HCT116 (cell line): ENCODE measurements at regions not wholly inside any gene's neighbourhood (a gene's known extent, or its start where the extent isn't known, plus 50 kb on each side); places are given as distances from the start of the nearest gene placed in this dataset.

Experiments
- ATAC-seq: fragments of 200-7000 bp; cut with Tn5 transposase; 2 replicates; pipeline ENCODE4 v1.9.1; 2020; ENCODE audit warnings: mild to moderate bottlenecking, moderate library complexity
- BruUV-seq: library from RNA; stranded (reverse); fragments of 400-500 nt; replicated peaks from 2 replicates; lab custom pipeline; 2021; lab: Mats Ljungman, UMichigan
- CTCF ChIA-PET: fragments of 300-600 bp; sonication (Branson Sonifier 250); formaldehyde crosslinking; loops from one replicate; lab custom pipeline; 2021; ENCODE audit warnings: antibody characterized with exemption; lab: Charles Lee
- POLR2A ChIA-PET: fragments of 300-600, 350-600 bp; sonication (Branson Sonifier 250); formaldehyde crosslinking; loops from one replicate; lab custom pipeline; 2021; ENCODE audit warnings: antibody characterized with exemption; lab: Charles Lee
- RAD21 ChIA-PET, 2 experiments: fragments of 300-600 bp; sonication (Branson Sonifier 250); formaldehyde crosslinking; loops; one replicate each; lab custom pipeline; 2023; ENCODE audit warnings: low total read pairs in 2 of 2; ENCODE audit not compliant: uncharacterized antibody in 2 of 2, unreplicated experiment in 2 of 2, low non-redundant PET in 1 of 2; lab: Charles Lee
- DNase-seq: peaks from one replicate; pipeline ENCODE4 v3.0.0-alpha.2; 2010; ENCODE audit warnings: low read depth, low spot score
- H2AFZ ChIP-seq: fragments of 200-600 bp; shearing (Covaris generic), sonication (generic); 2 replicates; pipeline ENCODE4 v1.6.1; 2017; ENCODE audit warnings: low read depth, mixed run types, mixed read lengths, antibody characterized with exemption, low read length; ENCODE audit not compliant: poor library complexity, severe bottlenecking
- H3K27ac ChIP-seq: 2 replicates; pipeline ENCODE4 v1.5.1; 2012; ENCODE audit warnings: low read depth, low read length
- H3K27me3 ChIP-seq: fragments of 200-600 bp; sonication (generic); 2 replicates; pipeline ENCODE4 v1.6.1; 2016; ENCODE audit warnings: mixed run types, low read length, mixed read lengths; ENCODE audit not compliant: insufficient read depth
- H3K36me3 ChIP-seq, 2 experiments: fragments of 200-500 bp in 1 of 2; fragments of 200-600 bp in 1 of 2; sonication (Bioruptor generic) in 1 of 2; sonication (generic) in 1 of 2; 2 replicates each; pipeline versions ENCODE4 v1.5.1 to v1.6.1; 2014 to 2016; ENCODE audit warnings: low read length in 2 of 2, inconsistent platforms in 1 of 2, mixed read lengths in 1 of 2, mixed run types in 1 of 2; ENCODE audit not compliant: insufficient read depth in 2 of 2, control insufficient read depth in 1 of 2
- H3K4me1 ChIP-seq, 2 experiments: fragments of 200-600 bp in 1 of 2; sonication (generic) in 1 of 2; 2 replicates each; pipeline versions ENCODE4 v1.5.1 to v1.6.1; 2012 to 2017; ENCODE audit warnings: low read length in 2 of 2, inconsistent platforms in 1 of 2, mild to moderate bottlenecking in 1 of 2, mixed read lengths in 1 of 2, mixed run types in 1 of 2, moderate library complexity in 1 of 2; ENCODE audit not compliant: insufficient read depth in 2 of 2, control insufficient read depth in 1 of 2
- H3K4me2 ChIP-seq: fragments of 200-600 bp; sonication (generic); 2 replicates; pipeline ENCODE4 v1.6.1; 2017; ENCODE audit warnings: mixed run types, low read length, mixed read lengths
- H3K4me3 ChIP-seq, 2 experiments: fragments of 200-600 bp in 1 of 2; sonication (generic) in 1 of 2; replicated peaks in 1 of 2; 2 replicates each; pipeline ENCODE4 v1.5.1; 2011 to 2016; ENCODE audit warnings: low read length in 2 of 2, control low read depth in 1 of 2, low read depth in 1 of 2, mild to moderate bottlenecking in 1 of 2, mixed read lengths in 1 of 2, mixed run types in 1 of 2
- H3K79me2 ChIP-seq: fragments of 200-600 bp; sonication (generic); 2 replicates; pipeline ENCODE4 v1.6.1; 2017; ENCODE audit warnings: mild to moderate bottlenecking, mixed run types, low read length, moderate library complexity, mixed read lengths; ENCODE audit not compliant: insufficient read depth
- H3K9ac ChIP-seq: fragments of 200-600 bp; sonication (generic); 2 replicates; pipeline ENCODE4 v1.6.1; 2016; ENCODE audit warnings: low read length, mixed read lengths
- H3K9me2 ChIP-seq: fragments of 200-600 bp; sonication (generic), shearing (Covaris generic); 2 replicates; pipeline ENCODE4 v1.6.1; 2017; ENCODE audit warnings: mixed run types, mild to moderate bottlenecking, moderate library complexity; ENCODE audit not compliant: insufficient read depth
- H3K9me3 ChIP-seq, 2 experiments: fragments of 200-500 bp in 1 of 2; fragments of 200-600 bp in 1 of 2; sonication (Bioruptor generic) in 1 of 2; sonication (generic) in 1 of 2; 2 replicates each; pipeline ENCODE4 v1.6.1; 2014 to 2017; ENCODE audit warnings: low read length in 2 of 2, mixed read lengths in 2 of 2, inconsistent platforms in 1 of 2, low read depth in 1 of 2, mild to moderate bottlenecking in 1 of 2, mixed run types in 1 of 2, moderate library complexity in 1 of 2; ENCODE audit not compliant: control insufficient read depth in 1 of 2, insufficient read depth in 1 of 2
- H4K20me1 ChIP-seq: fragments of 200-600 bp; sonication (generic), shearing (Covaris generic); 2 replicates; pipeline ENCODE4 v1.6.1; 2017; ENCODE audit warnings: mixed run types, mild to moderate bottlenecking, moderate library complexity; ENCODE audit not compliant: insufficient read depth
- CBX3 ChIP-seq: IDR thresholded peaks from 2 replicates; pipeline ENCODE4 v1.6.1; 2012; ENCODE audit warnings: low read depth
- CEBPB ChIP-seq: IDR thresholded peaks from 2 replicates; pipeline ENCODE4 v1.6.1; 2012; ENCODE audit warnings: low read depth
- CTCF ChIP-seq, 3 experiments: fragments of 200-600 bp in 1 of 3; sonication (generic) in 1 of 3; IDR thresholded peaks in 2 of 3; conservative IDR thresholded peaks in 1 of 3; 2 replicates each; pipeline ENCODE4 v1.5.1; 2012 to 2017; ENCODE audit warnings: low read depth in 2 of 3, low read length in 2 of 3, antibody characterized with exemption in 1 of 3, borderline replicate concordance in 1 of 3, control low read depth in 1 of 3, mild to moderate bottlenecking in 1 of 3, mixed read lengths in 1 of 3, mixed run types in 1 of 3, moderate library complexity in 1 of 3; ENCODE audit not compliant: insufficient read depth in 1 of 3
- EGR1 ChIP-seq: IDR thresholded peaks from 2 replicates; pipeline ENCODE4 v1.6.1; 2012; ENCODE audit warnings: low read depth
- ELF1 ChIP-seq: IDR thresholded peaks from 2 replicates; pipeline ENCODE4 v1.6.1; 2012; ENCODE audit warnings: low read depth, borderline replicate concordance
- FOSL1 ChIP-seq: IDR thresholded peaks from 2 replicates; pipeline ENCODE4 v1.6.1; 2012; ENCODE audit warnings: low read depth
- JUND ChIP-seq: IDR thresholded peaks from 2 replicates; pipeline ENCODE4 v1.6.1; 2012
- POLR2AphosphoS5 ChIP-seq: IDR thresholded peaks from 2 replicates; pipeline ENCODE4 v1.6.1; 2011; ENCODE audit warnings: mild to moderate bottlenecking, low read depth, low read length, moderate library complexity
- RAD21 ChIP-seq: IDR thresholded peaks from 2 replicates; pipeline ENCODE4 v1.6.1; 2012; ENCODE audit warnings: low read depth, mild to moderate bottlenecking
- REST ChIP-seq: IDR thresholded peaks from 2 replicates; pipeline ENCODE4 v1.6.1; 2012; ENCODE audit warnings: low read depth
- SIN3A ChIP-seq: IDR thresholded peaks from 2 replicates; pipeline ENCODE4 v1.6.1; 2012; ENCODE audit warnings: low read depth
- SRF ChIP-seq: IDR thresholded peaks from 2 replicates; pipeline ENCODE4 v1.6.1; 2012; ENCODE audit warnings: low read depth
- TCF7L2 ChIP-seq: IDR thresholded peaks from 2 replicates; pipeline ENCODE4 v1.7.0; 2011; ENCODE audit warnings: borderline replicate concordance, inconsistent platforms; ENCODE audit not compliant: insufficient read depth, insufficient read length; ENCODE audit errors: extremely low read depth
- ZFX ChIP-seq: fragments of 450-650 bp; IDR thresholded peaks from 2 replicates; pipeline ENCODE4 v1.6.1; 2017
- intact Hi-C: fragments of 100-400 bp; cut with micrococcal nuclease; formaldehyde crosslinking; loops from 2 replicates; pipeline ENCODE4 v1.10.0; 2022
- TF ChIP-seq, protein P1 (sequence below): IDR thresholded peaks from 2 replicates; pipeline ENCODE4 v1.6.1; 2012
- TF ChIP-seq, protein P2 (sequence below): IDR thresholded peaks from 2 replicates; pipeline ENCODE4 v1.6.1; 2011; ENCODE audit warnings: mild to moderate bottlenecking, low read length, moderate library complexity; ENCODE audit not compliant: insufficient replicate concordance; ENCODE audit errors: extremely low read depth

GRCh38 chr10:33809732-33810131 is 475.3 kb upstream of the NRP1 start:
- H3K4me1 ChIP-seq, result no peaks in the 10 kb centered on the region
- intact Hi-C loops, result no loop called here
- H3K36me3 ChIP-seq, result no peaks in the 10 kb centered on the region
- ChIA-PET CTCF (no interaction called here), RAD21 (no interaction called here)
- no peaks in the 10 kb centered on the region for H3K9me3 ChIP-seq
- no peak for DNase-seq
- no peaks in the 10 kb centered on the region for H4K20me1 ChIP-seq
- no peak overlapping the region for H3K4me2 ChIP-seq
- no peaks in the 10 kb centered on the region for H3K27me3 ChIP-seq
- H3K9ac ChIP-seq, result no peak overlapping the region
- H3K4me3 ChIP-seq, result no peak overlapping the region
- H3K79me2 ChIP-seq, result no peaks in the 10 kb centered on the region
- no TSS peak for BruUV-seq
- no peak for TF ChIP-seq FOSL1
- TF ChIP-seq CEBPB, result no peak
- no peak for TF ChIP-seq CBX3
- TF ChIP-seq POLR2AphosphoS5, result no peak
- TF ChIP-seq SRF, result no peak
- TF ChIP-seq ELF1, result no peak
- TF ChIP-seq, protein P1, sequence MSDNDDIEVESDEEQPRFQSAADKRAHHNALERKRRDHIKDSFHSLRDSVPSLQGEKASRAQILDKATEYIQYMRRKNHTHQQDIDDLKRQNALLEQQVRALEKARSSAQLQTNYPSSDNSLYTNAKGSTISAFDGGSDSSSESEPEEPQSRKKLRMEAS, result no peak
- no peak for TF ChIP-seq CTCF (IDR thresholded peaks at IDR 0.05 in 2 of 3, conservative IDR thresholded peaks at IDR 0.05 in 1 of 3; ENCODE audit: borderline replicate concordance in 1 of 3, insufficient read depth in 1 of 3, low read depth in 2 of 3, low read length in 2 of 3)
- no peak for TF ChIP-seq EGR1
- TF ChIP-seq JUND, result no peak
- TF ChIP-seq SIN3A, result no peak
- TF ChIP-seq TCF7L2, result no peak
- no peak for TF ChIP-seq REST
- TF ChIP-seq ZFX, result no peak
- no peak for TF ChIP-seq RAD21
- TF ChIP-seq, protein P2, sequence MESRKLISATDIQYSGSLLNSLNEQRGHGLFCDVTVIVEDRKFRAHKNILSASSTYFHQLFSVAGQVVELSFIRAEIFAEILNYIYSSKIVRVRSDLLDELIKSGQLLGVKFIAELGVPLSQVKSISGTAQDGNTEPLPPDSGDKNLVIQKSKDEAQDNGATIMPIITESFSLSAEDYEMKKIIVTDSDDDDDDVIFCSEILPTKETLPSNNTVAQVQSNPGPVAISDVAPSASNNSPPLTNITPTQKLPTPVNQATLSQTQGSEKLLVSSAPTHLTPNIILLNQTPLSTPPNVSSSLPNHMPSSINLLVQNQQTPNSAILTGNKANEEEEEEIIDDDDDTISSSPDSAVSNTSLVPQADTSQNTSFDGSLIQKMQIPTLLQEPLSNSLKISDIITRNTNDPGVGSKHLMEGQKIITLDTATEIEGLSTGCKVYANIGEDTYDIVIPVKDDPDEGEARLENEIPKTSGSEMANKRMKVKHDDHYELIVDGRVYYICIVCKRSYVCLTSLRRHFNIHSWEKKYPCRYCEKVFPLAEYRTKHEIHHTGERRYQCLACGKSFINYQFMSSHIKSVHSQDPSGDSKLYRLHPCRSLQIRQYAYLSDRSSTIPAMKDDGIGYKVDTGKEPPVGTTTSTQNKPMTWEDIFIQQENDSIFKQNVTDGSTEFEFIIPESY, result no peak
- TF ChIP-seq, all 23 proteins: peak for 0
- H3K27ac ChIP-seq, result no peak overlapping the region
- POLR2A ChIA-PET, result no interaction called here
- no peak for ATAC-seq
- H3K9me2 ChIP-seq, result no peaks in the 10 kb centered on the region
- no peak overlapping the region for H2AFZ ChIP-seq
